ENCODE measurements at regions not wholly inside any gene's neighbourhood (a gene's known extent, or its start where the extent isn't known, plus 50 kb on each side); places are given as distances from the start of the nearest gene placed in this dataset.

DNA sequence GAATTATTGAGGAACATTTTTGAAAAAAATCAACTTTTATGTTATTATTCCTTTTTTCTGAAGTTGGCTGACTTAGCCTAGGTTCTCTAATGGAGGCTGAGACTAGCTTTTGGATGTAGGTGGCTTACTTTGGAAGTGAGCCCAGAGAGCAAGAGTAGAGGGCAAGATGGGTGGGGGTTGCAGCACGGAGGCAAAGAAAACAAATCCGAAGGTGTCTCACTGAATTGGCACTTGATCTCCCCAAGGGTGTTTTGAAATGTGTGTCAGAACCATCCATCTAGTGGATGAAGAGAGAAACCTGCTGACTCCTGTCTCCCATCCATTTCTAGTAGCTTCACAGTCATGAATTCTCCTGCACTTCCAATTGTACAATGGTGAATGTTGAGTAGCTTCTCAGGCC lies 390.7 kb downstream of the TMEM182 start:
- H3K27ac ChIP-seq (ENCODE audit: low read length): no peak overlapping the region
- ATAC-seq (no peak), DNase-seq (no peak)
- no peaks in the 10 kb centered on the region for H3K79me2 ChIP-seq (ENCODE audit: low read length)
- H3K4me1 ChIP-seq (ENCODE audit: insufficient read depth, low read length): no peaks in the 10 kb centered on the region
- H3K9me2 ChIP-seq (replicated peaks; ENCODE audit: low read length): no peaks in the 10 kb centered on the region
- intact Hi-C loops (cut with micrococcal nuclease): no loop called here
- H3K36me3 ChIP-seq (ENCODE audit: low read depth, low read length): no peaks in the 10 kb centered on the region
- no peak overlapping the region for H3K4me3 ChIP-seq (ENCODE audit: low read length)
- H4K20me1 ChIP-seq (ENCODE audit: low read length): no peaks in the 10 kb centered on the region
- ChIA-PET POLR2A (ENCODE audit: unreplicated experiment) (no interaction called here), CTCF (no interaction called here)
- H2AFZ ChIP-seq (ENCODE audit: low read length): no peak overlapping the region
- peaks cover 42% of the 10 kb centered on the region for H3K27me3 ChIP-seq (ENCODE audit: low read length)
- no peaks in the 10 kb centered on the region for H3K9me3 ChIP-seq (ENCODE audit: low read length)
- no peak for TF ChIP-seq CTCF (conservative IDR thresholded peaks at IDR 0.05; ENCODE audit: low read depth, low read length)
- TF ChIP-seq EZH2 (IDR thresholded peaks at IDR 0.05; ENCODE audit: low read length, unreplicated experiment): no peak
- no peak for TF ChIP-seq EZH2phosphoT487 (IDR thresholded peaks at IDR 0.05; ENCODE audit: borderline replicate concordance, low read length)
- H3F3A ChIP-seq (ENCODE audit: low read length, unreplicated experiment): no peaks in the 10 kb centered on the region
- H3K4me2 ChIP-seq (ENCODE audit: low read length): no peak overlapping the region
- no peak overlapping the region for H3K9ac ChIP-seq (ENCODE audit: low read length)
- BruUV-seq (replicated peaks): no TSS peak

- intact Hi-C loops (cut with micrococcal nuclease): no loop called here
- TF ChIP-seq EZH2 (IDR thresholded peaks at IDR 0.05; ENCODE audit: low read length, unreplicated experiment): no peak
- TF ChIP-seq EZH2phosphoT487 (IDR thresholded peaks at IDR 0.05; ENCODE audit: borderline replicate concordance, low read length): no peak
- TF ChIP-seq CTCF (conservative IDR thresholded peaks at IDR 0.05; ENCODE audit: low read depth, low read length): no peak
- Histone ChIP-seq H3K27ac (ENCODE audit: low read length) (no peak overlapping the region), H3F3A (ENCODE audit: low read length, unreplicated experiment) (no peaks in the 10 kb centered on the region), H3K79me2 (ENCODE audit: low read length) (no peaks in the 10 kb centered on the region), H3K9me2 (replicated peaks; ENCODE audit: low read length) (no peaks in the 10 kb centered on the region), H4K20me1 (ENCODE audit: low read length) (no peaks in the 10 kb centered on the region), H3K9ac (ENCODE audit: low read length) (no peak overlapping the region), H3K4me1 (ENCODE audit: insufficient read depth, low read length) (no peaks in the 10 kb centered on the region), H3K9me3 (ENCODE audit: low read length) (no peaks in the 10 kb centered on the region), H2AFZ (ENCODE audit: low read length) (no peak overlapping the region), H3K4me3 (ENCODE audit: low read length) (no peak overlapping the region), H3K27me3 (ENCODE audit: low read length) (peaks cover 39% of the 10 kb centered on the region), H3K4me2 (ENCODE audit: low read length) (no peak overlapping the region), H3K36me3 (ENCODE audit: low read depth, low read length) (no peaks in the 10 kb centered on the region)
- ChIA-PET POLR2A (ENCODE audit: unreplicated experiment) (no interaction called here), CTCF (no interaction called here)
- DNase-seq (no peak), ATAC-seq (no peak)
- BruUV-seq (replicated peaks): no TSS peak
Observed at GRCh38 chr2:103153580-103154284, 391.9 kb downstream of the TMEM182 start.

- no peaks in the 10 kb centered on the region for H3F3A ChIP-seq (ENCODE audit: low read length, unreplicated experiment)
- no peak overlapping the region for H3K4me2 ChIP-seq (ENCODE audit: low read length)
- POLR2A ChIA-PET (ENCODE audit: unreplicated experiment): no interaction called here
- no peaks in the 10 kb centered on the region for H3K36me3 ChIP-seq (ENCODE audit: low read depth, low read length)
- TF ChIP-seq EZH2 (IDR thresholded peaks at IDR 0.05; ENCODE audit: low read length, unreplicated experiment): no peak
- TF ChIP-seq CTCF (conservative IDR thresholded peaks at IDR 0.05; ENCODE audit: low read depth, low read length): no peak
- no peaks in the 10 kb centered on the region for H4K20me1 ChIP-seq (ENCODE audit: low read length)
- DNase-seq: no peak
- H3K9me3 ChIP-seq (ENCODE audit: low read length): no peaks in the 10 kb centered on the region
- H3K4me1 ChIP-seq (ENCODE audit: insufficient read depth, low read length): no peaks in the 10 kb centered on the region
- no peak overlapping the region for H3K4me3 ChIP-seq (ENCODE audit: low read length)
- ATAC-seq: no peak
- no peaks in the 10 kb centered on the region for H3K9me2 ChIP-seq (replicated peaks; ENCODE audit: low read length)
- H2AFZ ChIP-seq (ENCODE audit: low read length): no peak overlapping the region
- H3K27me3 ChIP-seq (ENCODE audit: low read length): peaks cover 44% of the 10 kb centered on the region
- H3K27ac ChIP-seq (ENCODE audit: low read length): no peak overlapping the region
- intact Hi-C loops (cut with micrococcal nuclease): no loop called here
- H3K79me2 ChIP-seq (ENCODE audit: low read length): no peaks in the 10 kb centered on the region
- no peak overlapping the region for H3K9ac ChIP-seq (ENCODE audit: low read length)
- CTCF ChIA-PET: no interaction called here
- BruUV-seq (replicated peaks): no TSS peak
Observed at GRCh38 chr2:103155308-103155707, 393.5 kb downstream of the TMEM182 start.
